Prostate gland (tissue), 2 donors: ENCODE measurements at regions not wholly inside any gene's neighbourhood (a gene's known extent, or its start where the extent isn't known, plus 50 kb on each side); places are given as distances from the start of the nearest gene placed in this dataset.

Experiments used
- POLR2A ChIP-seq: fragments of 450-650 bp; IDR thresholded peaks from one replicate; pipeline ENCODE4 v1.6.1; 2016; ENCODE audit warnings: antibody characterized with exemption, mild to moderate bottlenecking
- POLR2AphosphoS5 ChIP-seq: sonication (generic); formaldehyde crosslinking; IDR thresholded peaks from one replicate; pipeline ENCODE4 v1.6.1; 2017; ENCODE audit warnings: antibody characterized with exemption
- TF ChIP-seq, protein P1 (sequence below), 4 experiments: fragments of 200-600 bp in 2 of 4; fragments of 450-650 bp in 2 of 4; sonication (generic) in 2 of 4; IDR thresholded peaks; 1 replicate in 3 of 4; 2 replicates in 1 of 4; pipeline ENCODE4 v1.5.1; 2016 to 2019; ENCODE audit warnings: antibody characterized with exemption in 4 of 4, mild to moderate bottlenecking in 2 of 4, moderate library complexity in 2 of 4

DNA sequence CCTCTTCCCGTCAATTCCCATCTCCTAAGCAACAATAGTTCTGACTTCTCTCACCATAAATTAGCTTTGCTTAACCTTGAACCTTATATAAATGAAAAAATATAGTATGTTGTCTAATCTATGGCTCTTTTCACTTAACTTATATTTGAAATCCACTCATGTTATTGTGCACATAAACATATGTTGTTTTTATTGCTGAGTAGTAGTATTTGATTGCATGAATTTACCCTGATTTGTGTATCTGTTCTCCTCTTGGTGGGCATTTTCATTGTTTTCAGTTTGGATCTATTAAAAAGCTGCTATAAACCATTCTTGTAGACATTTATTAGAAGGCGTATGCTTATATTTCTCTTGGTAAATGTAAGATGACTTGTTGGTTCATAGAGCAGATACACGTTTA is 874.3 kb upstream of the ZEB2 start:
- TF ChIP-seq POLR2A: no peak
- TF ChIP-seq, protein P1, sequence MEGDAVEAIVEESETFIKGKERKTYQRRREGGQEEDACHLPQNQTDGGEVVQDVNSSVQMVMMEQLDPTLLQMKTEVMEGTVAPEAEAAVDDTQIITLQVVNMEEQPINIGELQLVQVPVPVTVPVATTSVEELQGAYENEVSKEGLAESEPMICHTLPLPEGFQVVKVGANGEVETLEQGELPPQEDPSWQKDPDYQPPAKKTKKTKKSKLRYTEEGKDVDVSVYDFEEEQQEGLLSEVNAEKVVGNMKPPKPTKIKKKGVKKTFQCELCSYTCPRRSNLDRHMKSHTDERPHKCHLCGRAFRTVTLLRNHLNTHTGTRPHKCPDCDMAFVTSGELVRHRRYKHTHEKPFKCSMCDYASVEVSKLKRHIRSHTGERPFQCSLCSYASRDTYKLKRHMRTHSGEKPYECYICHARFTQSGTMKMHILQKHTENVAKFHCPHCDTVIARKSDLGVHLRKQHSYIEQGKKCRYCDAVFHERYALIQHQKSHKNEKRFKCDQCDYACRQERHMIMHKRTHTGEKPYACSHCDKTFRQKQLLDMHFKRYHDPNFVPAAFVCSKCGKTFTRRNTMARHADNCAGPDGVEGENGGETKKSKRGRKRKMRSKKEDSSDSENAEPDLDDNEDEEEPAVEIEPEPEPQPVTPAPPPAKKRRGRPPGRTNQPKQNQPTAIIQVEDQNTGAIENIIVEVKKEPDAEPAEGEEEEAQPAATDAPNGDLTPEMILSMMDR (IDR thresholded peaks at IDR 0.05): no peak
- no peak for TF ChIP-seq POLR2AphosphoS5
